GM12874 (cell line): ENCODE measurements at regions not wholly inside any gene's neighbourhood (a gene's known extent, or its start where the extent isn't known, plus 50 kb on each side); places are given as distances from the start of the nearest gene placed in this dataset.

ENCODE experiments used
- CTCF ChIP-seq: IDR thresholded peaks from 2 replicates; pipeline ENCODE4 v1.5.1; 2011; ENCODE audit warnings: low read depth, mild to moderate bottlenecking, control low read depth, low read length, moderate library complexity; ENCODE audit not compliant: insufficient read depth

- TF ChIP-seq CTCF = no peak
Measured at GRCh38 chr15:39407116-39407515, 173.8 kb upstream of the THBS1 start.

GRCh38 chr15:39409876-39410530, 170.9 kb upstream of the THBS1 start:
- no peak for TF ChIP-seq CTCF

GRCh38 chr15:39411102-39411989, 169.5 kb upstream of the THBS1 start:
- TF ChIP-seq CTCF = no peak

- no peak for TF ChIP-seq CTCF
Measured at GRCh38 chr15:39413558-39413957, 167.3 kb upstream of the THBS1 start.

GRCh38 chr15:39414201-39414600, 166.7 kb upstream of the THBS1 start:
- TF ChIP-seq CTCF = no peak

GRCh38 chr15:39415634-39416033, 165.2 kb upstream of the THBS1 start:
- TF ChIP-seq CTCF = no peak

GRCh38 chr15:39416258-39416657, 164.6 kb upstream of the THBS1 start:
- TF ChIP-seq CTCF = no peak
